Endodermal cell (in vitro differentiated cells): ENCODE measurements at regions not wholly inside any gene's neighbourhood (a gene's known extent, or its start where the extent isn't known, plus 50 kb on each side); places are given as distances from the start of the nearest gene placed in this dataset.
"Not testable (repeated sequence)": the region's sequence is repeated elsewhere in the genome, so short reads cannot be mapped to it uniquely, and the experiment has no call there.

ENCODE experiments used
- DNase-seq: peaks from one replicate; pipeline ENCODE4 v3.0.0-alpha.2; 2017
- H3K27ac ChIP-seq: 2 replicates; pipeline ENCODE4 v1.5.1; 2013; ENCODE audit warnings: mild to moderate bottlenecking, low read depth, low read length, moderate library complexity
- H3K27me3 ChIP-seq: 2 replicates; pipeline ENCODE4 v1.6.1; 2013; ENCODE audit warnings: mild to moderate bottlenecking, low read length, moderate library complexity; ENCODE audit not compliant: insufficient read depth, control insufficient read depth, poor library complexity, severe bottlenecking
- H3K36me3 ChIP-seq: 2 replicates; pipeline ENCODE4 v1.7.0; 2013; ENCODE audit warnings: mild to moderate bottlenecking, low read length, moderate library complexity; ENCODE audit not compliant: control insufficient read depth, insufficient read depth
- H3K4me1 ChIP-seq: one replicate; pipeline ENCODE4 v1.7.0; 2013; ENCODE audit warnings: low read length; ENCODE audit not compliant: control insufficient read depth, insufficient read depth
- H3K4me3 ChIP-seq: 2 replicates; pipeline ENCODE4 v1.5.1; 2013; ENCODE audit warnings: mild to moderate bottlenecking, low read length, moderate library complexity
- H3K9ac ChIP-seq: 2 replicates; pipeline ENCODE4 v1.6.1; 2013; ENCODE audit warnings: mild to moderate bottlenecking, low read length, moderate library complexity; ENCODE audit not compliant: poor library complexity, severe bottlenecking; ENCODE audit errors: extremely low read depth
- H3K9me3 ChIP-seq: 2 replicates; pipeline ENCODE4 v1.6.1; 2013; ENCODE audit warnings: mild to moderate bottlenecking, low read length, moderate library complexity; ENCODE audit not compliant: control insufficient read depth
- H3K27ac Mint-ChIP-seq: 2 replicates; pipeline ENCODE4 v1.8.0; 2020; ENCODE audit warnings: mixed read lengths
- H3K27me3 Mint-ChIP-seq: 2 replicates; pipeline ENCODE4 v1.8.0; 2021; ENCODE audit warnings: mild to moderate bottlenecking, mixed read lengths; ENCODE audit not compliant: insufficient read depth
- H3K36me3 Mint-ChIP-seq: 2 replicates; pipeline ENCODE4 v1.8.0; 2020; ENCODE audit warnings: low read depth, mixed read lengths
- H3K4me1 Mint-ChIP-seq: 2 replicates; pipeline ENCODE4 v1.8.0; 2020; ENCODE audit warnings: mixed read lengths
- H3K4me3 Mint-ChIP-seq: 2 replicates; pipeline ENCODE4 v1.8.0; 2020; ENCODE audit warnings: mild to moderate bottlenecking, moderate library complexity, mixed read lengths
- H3K9me3 Mint-ChIP-seq: 2 replicates; pipeline ENCODE4 v1.8.0; 2020; ENCODE audit warnings: mild to moderate bottlenecking, mixed read lengths
- WGBS, 2 experiments: methylation state at CpG; one replicate each; pipeline versions ENCODE4 v1.1.5 to v1.1.7; 2013; ENCODE audit warnings: missing lambda C conversion rate in 2 of 2, mixed read lengths in 1 of 2; ENCODE audit not compliant: insufficient coverage in 1 of 2, insufficient read length in 1 of 2; 5-methylcytosine and 5-hydroxymethylcytosine counted together
- TF ChIP-seq, protein P1 (sequence below): fragments of 200-600 bp; sonication (generic); conservative IDR thresholded peaks from 2 replicates; pipeline ENCODE4 v1.5.0; 2021; ENCODE audit warnings: antibody characterized with exemption, mild to moderate bottlenecking

DNA sequence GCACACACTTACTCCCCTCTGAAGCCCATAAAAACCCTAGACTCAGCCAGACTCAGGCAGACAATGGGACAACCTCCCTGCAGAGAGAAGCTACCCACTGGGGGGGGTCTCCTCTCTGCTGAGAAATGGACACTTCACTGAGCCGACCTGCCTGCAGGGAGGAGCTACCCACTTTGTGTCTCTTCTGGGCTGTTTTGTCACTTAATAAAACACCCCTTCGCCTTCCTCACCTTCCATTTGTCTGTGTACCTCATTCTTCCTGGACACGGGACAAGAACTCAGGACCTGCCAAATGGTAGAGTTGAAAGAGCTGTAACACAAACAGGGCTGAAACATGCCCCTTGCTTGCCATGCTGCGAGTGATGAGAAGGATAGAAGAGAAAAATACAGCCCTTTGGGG is 151.7 kb upstream of the HDDC2 start:
- peaks cover 61% of the 10 kb centered on the region for H3K9me3 ChIP-seq
- TF ChIP-seq, protein P1, sequence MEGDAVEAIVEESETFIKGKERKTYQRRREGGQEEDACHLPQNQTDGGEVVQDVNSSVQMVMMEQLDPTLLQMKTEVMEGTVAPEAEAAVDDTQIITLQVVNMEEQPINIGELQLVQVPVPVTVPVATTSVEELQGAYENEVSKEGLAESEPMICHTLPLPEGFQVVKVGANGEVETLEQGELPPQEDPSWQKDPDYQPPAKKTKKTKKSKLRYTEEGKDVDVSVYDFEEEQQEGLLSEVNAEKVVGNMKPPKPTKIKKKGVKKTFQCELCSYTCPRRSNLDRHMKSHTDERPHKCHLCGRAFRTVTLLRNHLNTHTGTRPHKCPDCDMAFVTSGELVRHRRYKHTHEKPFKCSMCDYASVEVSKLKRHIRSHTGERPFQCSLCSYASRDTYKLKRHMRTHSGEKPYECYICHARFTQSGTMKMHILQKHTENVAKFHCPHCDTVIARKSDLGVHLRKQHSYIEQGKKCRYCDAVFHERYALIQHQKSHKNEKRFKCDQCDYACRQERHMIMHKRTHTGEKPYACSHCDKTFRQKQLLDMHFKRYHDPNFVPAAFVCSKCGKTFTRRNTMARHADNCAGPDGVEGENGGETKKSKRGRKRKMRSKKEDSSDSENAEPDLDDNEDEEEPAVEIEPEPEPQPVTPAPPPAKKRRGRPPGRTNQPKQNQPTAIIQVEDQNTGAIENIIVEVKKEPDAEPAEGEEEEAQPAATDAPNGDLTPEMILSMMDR: no peak
- no peaks in the 10 kb centered on the region for H3K27me3 Mint-ChIP-seq
- WGBS, 2 experiments: 65 to 92% methylated on average over 2 to 4 of the region's 4 CpGs
- peaks cover 49% of the 10 kb centered on the region for H3K9me3 Mint-ChIP-seq
- no peaks in the 10 kb centered on the region for H3K4me1 ChIP-seq
- no peak overlapping the region for H3K4me3 Mint-ChIP-seq
- H3K36me3 ChIP-seq: no peaks in the 10 kb centered on the region
- no peak for DNase-seq
- H3K27ac ChIP-seq: no peak overlapping the region
- H3K9ac ChIP-seq: no peak overlapping the region
- H3K36me3 Mint-ChIP-seq: peaks cover 7% of the 10 kb centered on the region
- H3K4me3 ChIP-seq: no peak overlapping the region
- no peaks in the 10 kb centered on the region for H3K4me1 Mint-ChIP-seq
- no peak overlapping the region for H3K27ac Mint-ChIP-seq
- H3K27me3 ChIP-seq: no peaks in the 10 kb centered on the region

DNA sequence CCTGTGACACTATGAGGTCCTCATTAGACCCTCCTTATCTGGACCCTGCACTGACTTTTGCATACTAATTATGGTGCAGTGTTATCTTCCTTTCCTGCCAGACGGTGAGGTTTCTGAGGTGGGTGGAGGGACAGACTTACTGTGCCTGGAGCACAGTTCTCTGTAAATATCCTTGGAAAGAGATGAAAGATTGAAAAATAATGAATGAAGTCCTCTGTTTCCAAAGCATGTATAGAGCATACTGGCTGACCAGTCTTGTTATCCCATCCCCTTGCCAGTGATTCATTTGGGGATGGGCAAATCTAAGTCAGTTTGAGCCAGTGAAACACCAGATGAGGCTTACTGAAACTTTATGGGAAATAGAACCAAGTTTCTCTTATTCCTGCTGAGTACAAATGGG is 152.6 kb upstream of the HDDC2 start:
- H3K9me3 ChIP-seq: peaks cover 60% of the 10 kb centered on the region
- TF ChIP-seq, protein P1: no peak
- peaks cover 13% of the 10 kb centered on the region for H3K36me3 Mint-ChIP-seq
- no peak overlapping the region for H3K27ac Mint-ChIP-seq
- WGBS, 2 experiments: 90% methylated on average over 1 of the region's 1 CpG; no CpG with 5 or more reads in 1 of the 2 experiments
- H3K4me3 ChIP-seq: no peak overlapping the region
- no peaks in the 10 kb centered on the region for H3K4me1 ChIP-seq
- no peak overlapping the region for H3K27ac ChIP-seq
- no peaks in the 10 kb centered on the region for H3K36me3 ChIP-seq
- no peaks in the 10 kb centered on the region for H3K4me1 Mint-ChIP-seq
- DNase-seq: no peak
- no peaks in the 10 kb centered on the region for H3K27me3 Mint-ChIP-seq
- no peaks in the 10 kb centered on the region for H3K27me3 ChIP-seq
- no peak overlapping the region for H3K9ac ChIP-seq
- H3K9me3 Mint-ChIP-seq: peaks cover 56% of the 10 kb centered on the region
- no peak overlapping the region for H3K4me3 Mint-ChIP-seq

DNA sequence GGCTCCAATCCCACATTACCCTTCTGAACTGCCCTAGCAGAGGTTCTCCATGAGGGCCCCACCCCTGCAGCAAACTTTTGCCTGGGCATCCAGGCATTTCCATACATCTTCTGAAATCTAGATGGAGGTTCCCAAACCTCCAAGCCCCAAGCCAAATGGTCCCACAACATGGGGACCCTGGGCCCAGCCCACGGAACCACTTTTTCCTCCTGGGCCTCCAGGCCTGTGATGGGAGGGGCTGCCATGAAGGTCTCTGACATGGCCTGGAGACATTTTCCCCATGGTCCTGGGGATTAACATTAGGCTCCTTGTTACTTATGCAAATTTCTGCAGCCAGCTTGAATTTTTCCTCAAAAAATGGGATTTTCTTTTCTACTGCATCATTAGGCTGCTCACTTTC is 156.7 kb upstream of the HDDC2 start:
- H3K27ac ChIP-seq, H3K27ac Mint-ChIP-seq, H3K4me3 Mint-ChIP-seq, H3K36me3 ChIP-seq, H3K4me1 ChIP-seq, H3K4me1 Mint-ChIP-seq, H3K27me3 ChIP-seq, DNase-seq, H3K27me3 Mint-ChIP-seq, H3K9ac ChIP-seq, H3K4me3 ChIP-seq: not testable (repeated sequence)
- Mint-ChIP-seq H3K9me3 (peaks cover 58% of the 10 kb centered on the region), H3K36me3 (peaks cover 15% of the 10 kb centered on the region)
- H3K9me3 ChIP-seq: peaks cover 53% of the 10 kb centered on the region
- 88 to 100% methylated on average over 1 of the region's 1 CpG for WGBS, 2 experiments

DNA sequence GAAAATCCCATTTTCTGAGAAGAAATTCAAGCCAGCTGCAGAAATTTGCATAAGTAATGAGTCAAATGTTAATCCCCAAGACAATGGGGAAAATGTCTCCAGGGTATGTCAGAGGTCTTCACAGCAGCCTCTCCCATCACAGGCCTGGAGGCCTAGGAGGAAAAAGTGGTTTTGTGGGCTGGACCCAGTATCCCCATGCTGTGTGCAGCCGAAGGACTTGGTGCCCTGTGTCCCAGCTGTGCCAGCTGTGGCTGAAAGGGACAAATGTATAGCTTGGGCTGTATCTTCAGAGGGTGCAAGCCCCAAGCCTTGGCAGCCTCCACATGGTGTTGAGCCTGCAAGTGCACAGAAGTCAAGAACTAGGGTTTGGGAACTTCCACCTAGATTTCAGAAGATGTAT is 163.6 kb upstream of the HDDC2 start:
- not testable (repeated sequence) for H3K36me3 ChIP-seq, H3K27ac Mint-ChIP-seq, H3K9ac ChIP-seq, H3K27me3 Mint-ChIP-seq, H3K27me3 ChIP-seq, H3K4me1 Mint-ChIP-seq, H3K4me3 Mint-ChIP-seq, H3K36me3 Mint-ChIP-seq, H3K27ac ChIP-seq, H3K4me1 ChIP-seq, H3K4me3 ChIP-seq, DNase-seq
- peaks cover 20% of the 10 kb centered on the region for H3K9me3 ChIP-seq
- peaks cover 47% of the 10 kb centered on the region for H3K9me3 Mint-ChIP-seq
- 92% methylated on average over 1 of the region's 1 CpG; no CpG with 5 or more reads in 1 of the 2 experiments for WGBS, 2 experiments
